Endodermal cell (in vitro differentiated cells): ENCODE measurements at regions not wholly inside any gene's neighbourhood (a gene's known extent, or its start where the extent isn't known, plus 50 kb on each side); places are given as distances from the start of the nearest gene placed in this dataset.
A peak's percentile ranks its signal among the peaks of the same experiment; 100 is the strongest.

Source experiments
- DNase-seq: peaks from one replicate; pipeline ENCODE4 v3.0.0-alpha.2; 2017
- H3K27ac ChIP-seq: 2 replicates; pipeline ENCODE4 v1.5.1; 2013; ENCODE audit warnings: mild to moderate bottlenecking, low read depth, low read length, moderate library complexity
- H3K27me3 ChIP-seq: 2 replicates; pipeline ENCODE4 v1.6.1; 2013; ENCODE audit warnings: mild to moderate bottlenecking, low read length, moderate library complexity; ENCODE audit not compliant: insufficient read depth, control insufficient read depth, poor library complexity, severe bottlenecking
- H3K36me3 ChIP-seq: 2 replicates; pipeline ENCODE4 v1.7.0; 2013; ENCODE audit warnings: mild to moderate bottlenecking, low read length, moderate library complexity; ENCODE audit not compliant: control insufficient read depth, insufficient read depth
- H3K4me1 ChIP-seq: one replicate; pipeline ENCODE4 v1.7.0; 2013; ENCODE audit warnings: low read length; ENCODE audit not compliant: control insufficient read depth, insufficient read depth
- H3K4me3 ChIP-seq: 2 replicates; pipeline ENCODE4 v1.5.1; 2013; ENCODE audit warnings: mild to moderate bottlenecking, low read length, moderate library complexity
- H3K9ac ChIP-seq: 2 replicates; pipeline ENCODE4 v1.6.1; 2013; ENCODE audit warnings: mild to moderate bottlenecking, low read length, moderate library complexity; ENCODE audit not compliant: poor library complexity, severe bottlenecking; ENCODE audit errors: extremely low read depth
- H3K9me3 ChIP-seq: 2 replicates; pipeline ENCODE4 v1.6.1; 2013; ENCODE audit warnings: mild to moderate bottlenecking, low read length, moderate library complexity; ENCODE audit not compliant: control insufficient read depth
- H3K27ac Mint-ChIP-seq: 2 replicates; pipeline ENCODE4 v1.8.0; 2020; ENCODE audit warnings: mixed read lengths
- H3K27me3 Mint-ChIP-seq: 2 replicates; pipeline ENCODE4 v1.8.0; 2021; ENCODE audit warnings: mild to moderate bottlenecking, mixed read lengths; ENCODE audit not compliant: insufficient read depth
- H3K36me3 Mint-ChIP-seq: 2 replicates; pipeline ENCODE4 v1.8.0; 2020; ENCODE audit warnings: low read depth, mixed read lengths
- H3K4me1 Mint-ChIP-seq: 2 replicates; pipeline ENCODE4 v1.8.0; 2020; ENCODE audit warnings: mixed read lengths
- H3K4me3 Mint-ChIP-seq: 2 replicates; pipeline ENCODE4 v1.8.0; 2020; ENCODE audit warnings: mild to moderate bottlenecking, moderate library complexity, mixed read lengths
- H3K9me3 Mint-ChIP-seq: 2 replicates; pipeline ENCODE4 v1.8.0; 2020; ENCODE audit warnings: mild to moderate bottlenecking, mixed read lengths
- whole genome bisulfite sequencing, 2 experiments: methylation state at CpG; one replicate each; pipeline versions ENCODE4 v1.1.5 to v1.1.7; 2013; ENCODE audit warnings: missing lambda C conversion rate in 2 of 2, mixed read lengths in 1 of 2; ENCODE audit not compliant: insufficient coverage in 1 of 2, insufficient read length in 1 of 2; 5-methylcytosine and 5-hydroxymethylcytosine counted together
- TF ChIP-seq, protein P1 (sequence below): fragments of 200-600 bp; sonication (generic); conservative IDR thresholded peaks from 2 replicates; pipeline ENCODE4 v1.5.0; 2021; ENCODE audit warnings: antibody characterized with exemption, mild to moderate bottlenecking

DNA sequence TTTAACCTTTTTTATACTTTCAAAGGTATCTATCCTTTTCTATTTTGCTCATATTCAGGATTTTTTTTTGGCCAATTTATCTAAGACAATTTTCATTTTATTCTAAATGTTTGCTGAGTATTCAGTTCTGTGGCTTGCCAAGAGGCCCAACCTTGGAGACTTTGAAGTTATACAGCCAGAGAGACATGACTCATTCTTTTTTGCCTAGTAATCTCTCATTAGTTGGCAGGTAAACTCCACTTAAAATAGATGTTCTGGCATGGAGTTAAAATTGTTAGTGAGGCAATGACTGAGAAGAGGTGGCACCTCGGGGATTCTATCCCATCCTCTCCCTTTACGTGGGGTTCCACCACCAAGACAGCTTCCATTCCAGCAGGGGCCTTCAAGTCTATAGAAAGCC, 213.8 kb downstream of the KCTD12 start:
- Histone ChIP-seq H3K27ac (no peak overlapping the region), H3K9ac (no peak overlapping the region), H3K4me3 (no peak overlapping the region), H3K27me3 (peaks cover 5% of the 10 kb centered on the region), H3K4me1 (peaks cover 7% of the 10 kb centered on the region), H3K9me3 (peaks cover 8% of the 10 kb centered on the region), H3K36me3 (no peaks in the 10 kb centered on the region)
- H3K9me3 Mint-ChIP-seq = peaks cover 11% of the 10 kb centered on the region
- no peak overlapping the region for H3K4me3 Mint-ChIP-seq
- peaks cover 21% of the 10 kb centered on the region for H3K4me1 Mint-ChIP-seq
- no peaks in the 10 kb centered on the region for H3K36me3 Mint-ChIP-seq
- no peak overlapping the region for H3K27ac Mint-ChIP-seq
- DNase-seq = no peak
- WGBS, 2 experiments = 93 to 100% methylated on average over 2 of the region's 2 CpGs
- peaks cover 38% of the 10 kb centered on the region for H3K27me3 Mint-ChIP-seq
- TF ChIP-seq, protein P1, sequence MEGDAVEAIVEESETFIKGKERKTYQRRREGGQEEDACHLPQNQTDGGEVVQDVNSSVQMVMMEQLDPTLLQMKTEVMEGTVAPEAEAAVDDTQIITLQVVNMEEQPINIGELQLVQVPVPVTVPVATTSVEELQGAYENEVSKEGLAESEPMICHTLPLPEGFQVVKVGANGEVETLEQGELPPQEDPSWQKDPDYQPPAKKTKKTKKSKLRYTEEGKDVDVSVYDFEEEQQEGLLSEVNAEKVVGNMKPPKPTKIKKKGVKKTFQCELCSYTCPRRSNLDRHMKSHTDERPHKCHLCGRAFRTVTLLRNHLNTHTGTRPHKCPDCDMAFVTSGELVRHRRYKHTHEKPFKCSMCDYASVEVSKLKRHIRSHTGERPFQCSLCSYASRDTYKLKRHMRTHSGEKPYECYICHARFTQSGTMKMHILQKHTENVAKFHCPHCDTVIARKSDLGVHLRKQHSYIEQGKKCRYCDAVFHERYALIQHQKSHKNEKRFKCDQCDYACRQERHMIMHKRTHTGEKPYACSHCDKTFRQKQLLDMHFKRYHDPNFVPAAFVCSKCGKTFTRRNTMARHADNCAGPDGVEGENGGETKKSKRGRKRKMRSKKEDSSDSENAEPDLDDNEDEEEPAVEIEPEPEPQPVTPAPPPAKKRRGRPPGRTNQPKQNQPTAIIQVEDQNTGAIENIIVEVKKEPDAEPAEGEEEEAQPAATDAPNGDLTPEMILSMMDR = no peak

DNA sequence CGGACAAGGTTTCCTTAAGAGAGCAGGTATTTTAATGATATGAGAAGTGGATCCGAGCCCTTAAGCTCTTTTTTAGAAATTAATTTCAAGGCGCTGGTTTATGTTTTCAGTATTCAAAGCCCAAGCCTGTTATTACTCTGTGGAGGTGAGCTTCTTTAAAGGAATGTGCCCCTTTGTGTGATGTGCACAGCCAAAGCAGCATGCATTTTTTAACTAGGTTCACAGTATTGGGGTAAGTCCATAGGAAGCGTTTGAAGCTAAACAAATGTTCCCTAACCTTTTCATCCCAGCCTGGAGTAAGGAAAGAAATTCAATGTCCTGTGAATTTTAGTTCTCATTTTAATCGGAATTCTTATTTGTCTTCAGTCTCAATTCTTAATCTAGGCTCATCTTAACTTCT, 217.5 kb downstream of the KCTD12 start:
- 71 to 90% methylated on average over 4 to 5 of the region's 5 CpGs for WGBS, 2 experiments

DNA sequence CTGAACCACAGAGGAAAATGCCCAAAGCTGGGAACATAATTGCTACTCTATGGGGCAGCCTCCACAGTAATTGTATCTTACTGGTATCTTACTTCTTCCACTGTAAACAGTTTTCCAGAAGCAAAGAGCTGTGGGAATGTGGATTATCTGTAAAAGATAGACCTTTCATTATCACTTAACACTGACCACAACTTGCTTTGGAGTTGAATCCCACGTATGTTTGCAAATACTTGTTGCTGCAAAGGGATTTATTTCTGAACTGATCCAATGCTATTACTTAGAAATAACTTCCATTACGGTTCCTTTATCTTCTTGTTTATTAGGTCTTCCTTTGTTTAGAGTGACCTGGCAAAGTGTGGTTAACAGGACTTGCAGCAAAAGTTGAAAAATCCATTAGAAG, 218.1 kb downstream of the KCTD12 start:
- H3K27me3 ChIP-seq = peaks cover 7% of the 10 kb centered on the region
- Mint-ChIP-seq H3K4me3 (no peak overlapping the region), H3K27ac (peak overlapping the region; percentile 23), H3K36me3 (no peaks in the 10 kb centered on the region), H3K9me3 (peaks cover 3% of the 10 kb centered on the region), H3K27me3 (peaks cover 12% of the 10 kb centered on the region), H3K4me1 (peaks cover 21% of the 10 kb centered on the region)
- H3K9me3 ChIP-seq = no peaks in the 10 kb centered on the region
- DNase-seq = no peak
- no peak overlapping the region for H3K4me3 ChIP-seq
- H3K27ac ChIP-seq = no peak overlapping the region
- H3K9ac ChIP-seq = no peak overlapping the region
- 93 to 100% methylated on average over 1 to 2 of the region's 2 CpGs for WGBS, 2 experiments
- peaks cover 7% of the 10 kb centered on the region for H3K4me1 ChIP-seq
- no peaks in the 10 kb centered on the region for H3K36me3 ChIP-seq
- TF ChIP-seq, protein P1 = no peak

More for the DNA sequence above, 217.5 kb downstream of the KCTD12 start:
- no peak overlapping the region for H3K4me3 Mint-ChIP-seq
- H3K4me1 Mint-ChIP-seq = peaks cover 21% of the 10 kb centered on the region
- peaks cover 8% of the 10 kb centered on the region for H3K9me3 Mint-ChIP-seq
- H3K36me3 Mint-ChIP-seq = no peaks in the 10 kb centered on the region
- peak overlapping the region; percentile 23 for H3K27ac Mint-ChIP-seq
- H3K4me3 ChIP-seq = no peak overlapping the region
- H3K9me3 ChIP-seq = peaks cover 4% of the 10 kb centered on the region
- H3K9ac ChIP-seq = no peak overlapping the region
- H3K27me3 ChIP-seq = peaks cover 7% of the 10 kb centered on the region
- TF ChIP-seq, protein P1 = no peak
- H3K27ac ChIP-seq = no peak overlapping the region
- peaks cover 7% of the 10 kb centered on the region for H3K4me1 ChIP-seq
- H3K36me3 ChIP-seq = no peaks in the 10 kb centered on the region
- DNase-seq = no peak
- peaks cover 16% of the 10 kb centered on the region for H3K27me3 Mint-ChIP-seq
